Mesenchymal stem cell (in vitro differentiated cells and primary cell): ENCODE measurements at regions not wholly inside any gene's neighbourhood (a gene's known extent, or its start where the extent isn't known, plus 50 kb on each side); places are given as distances from the start of the nearest gene placed in this dataset.
"Not testable (repeated sequence)": the region's sequence is repeated elsewhere in the genome, so short reads cannot be mapped to it uniquely, and the experiment has no call there.

Experiments
- DNase-seq: peaks from one replicate; pipeline ENCODE4 v3.0.0-alpha.2; 2013
- H2AFZ ChIP-seq: one replicate; pipeline ENCODE4 v1.6.1; 2013; ENCODE audit warnings: low read depth, mild to moderate bottlenecking, control low read depth, inconsistent platforms, low read length, moderate library complexity
- H2AK5ac ChIP-seq: 2 replicates; pipeline ENCODE4 v1.6.1; 2013; ENCODE audit warnings: low read length, moderate library complexity, mild to moderate bottlenecking, inconsistent platforms; ENCODE audit not compliant: severe bottlenecking
- H2BK120ac ChIP-seq: one replicate; pipeline ENCODE4 v1.6.1; 2013; ENCODE audit warnings: low read depth, mild to moderate bottlenecking, inconsistent platforms, low read length, moderate library complexity
- H2BK12ac ChIP-seq, 2 experiments: one replicate each; pipeline ENCODE4 v1.6.1; 2013; ENCODE audit warnings: inconsistent platforms in 2 of 2, low read length in 2 of 2, mild to moderate bottlenecking in 2 of 2, moderate library complexity in 2 of 2, control low read depth in 1 of 2
- H2BK15ac ChIP-seq: one replicate; pipeline ENCODE4 v1.6.1; 2013; ENCODE audit warnings: mild to moderate bottlenecking, low read depth, inconsistent platforms; ENCODE audit not compliant: poor library complexity, severe bottlenecking
- H2BK5ac ChIP-seq: 2 replicates; pipeline ENCODE4 v1.6.1; 2013; ENCODE audit warnings: low read depth, mild to moderate bottlenecking, low read length, control low read depth, inconsistent platforms; ENCODE audit not compliant: poor library complexity, severe bottlenecking
- H3K14ac ChIP-seq, 2 experiments: one replicate each; pipeline ENCODE4 v1.6.1; 2013; ENCODE audit warnings: inconsistent platforms in 2 of 2, low read length in 2 of 2, control low read depth in 1 of 2, mild to moderate bottlenecking in 1 of 2, moderate library complexity in 1 of 2
- H3K18ac ChIP-seq, 2 experiments: one replicate each; pipeline ENCODE4 v1.6.1; 2013; ENCODE audit warnings: inconsistent platforms in 2 of 2, low read length in 2 of 2, control low read depth in 1 of 2, low read depth in 1 of 2, mild to moderate bottlenecking in 1 of 2
- H3K23ac ChIP-seq, 2 experiments: one replicate each; pipeline ENCODE4 v1.6.1; 2013; ENCODE audit warnings: inconsistent platforms in 2 of 2, low read length in 2 of 2, mild to moderate bottlenecking in 2 of 2, moderate library complexity in 2 of 2, control low read depth in 1 of 2
- H3K27ac ChIP-seq: 2 replicates; pipeline ENCODE4 v1.5.1; 2013; ENCODE audit warnings: mild to moderate bottlenecking, moderate library complexity, low read length, control low read depth, inconsistent platforms; ENCODE audit not compliant: poor library complexity, severe bottlenecking
- H3K27me3 ChIP-seq, 2 experiments: 2 replicates each; pipeline versions ENCODE4 v1.6.1 to v1.7.0; 2013; ENCODE audit warnings: low read length in 2 of 2, mild to moderate bottlenecking in 2 of 2, moderate library complexity in 2 of 2, control low read depth in 1 of 2, inconsistent platforms in 1 of 2; ENCODE audit not compliant: control insufficient read depth in 1 of 2, insufficient read depth in 1 of 2
- H3K36me3 ChIP-seq, 2 experiments: 2 replicates each; pipeline versions ENCODE4 v1.6.1 to v1.7.0; 2013; ENCODE audit warnings: low read length in 2 of 2, control low read depth in 1 of 2, inconsistent platforms in 1 of 2, low read depth in 1 of 2, mild to moderate bottlenecking in 1 of 2; ENCODE audit not compliant: insufficient read depth in 2 of 2, control insufficient read depth in 1 of 2
- H3K4ac ChIP-seq, 2 experiments: one replicate each; pipeline ENCODE4 v1.6.1; 2013; ENCODE audit warnings: inconsistent platforms in 2 of 2, low read length in 2 of 2, mild to moderate bottlenecking in 2 of 2, moderate library complexity in 2 of 2, control low read depth in 1 of 2, low read depth in 1 of 2
- H3K4me1 ChIP-seq: 2 replicates; pipeline ENCODE4 v1.6.1; 2013; ENCODE audit warnings: low read depth, low read length, control low read depth; ENCODE audit not compliant: control insufficient read depth, insufficient read depth
- H3K4me2 ChIP-seq: 2 replicates; pipeline ENCODE4 v1.6.1; 2013; ENCODE audit warnings: low read length, mild to moderate bottlenecking, inconsistent platforms; ENCODE audit not compliant: poor library complexity, severe bottlenecking
- H3K4me3 ChIP-seq, 2 experiments: 2 replicates each; pipeline versions ENCODE4 v1.5.1 to v1.7.0; 2013; ENCODE audit warnings: low read length in 2 of 2, mild to moderate bottlenecking in 2 of 2, control low read depth in 1 of 2, low read depth in 1 of 2; ENCODE audit not compliant: insufficient read depth in 1 of 2
- H3K79me1 ChIP-seq: replicated peaks from 2 replicates; pipeline ENCODE4 v1.6.1; 2013; ENCODE audit warnings: mild to moderate bottlenecking, control low read depth, low read length, inconsistent platforms; ENCODE audit not compliant: poor library complexity, severe bottlenecking
- H3K9ac ChIP-seq: 2 replicates; pipeline ENCODE4 v1.7.0; 2013; ENCODE audit warnings: mild to moderate bottlenecking, low read length, moderate library complexity
- H3K9me3 ChIP-seq: 2 replicates; pipeline ENCODE4 v1.7.0; 2013; ENCODE audit warnings: mild to moderate bottlenecking, low read length; ENCODE audit not compliant: control insufficient read depth
- H4K8ac ChIP-seq: one replicate; pipeline ENCODE4 v1.6.1; 2013; ENCODE audit warnings: inconsistent platforms, mild to moderate bottlenecking, low read length, moderate library complexity
- H4K91ac ChIP-seq: one replicate; pipeline ENCODE4 v1.6.1; 2013; ENCODE audit warnings: mild to moderate bottlenecking, low read length, inconsistent platforms
- WGBS: methylation state at CpG from one replicate; pipeline ENCODE4 v1.1.7; 2013; ENCODE audit warnings: mixed read lengths; 5-methylcytosine and 5-hydroxymethylcytosine counted together

- no peak overlapping the region for H2BK15ac ChIP-seq
- no peak overlapping the region for H3K4ac ChIP-seq
- H3K36me3 ChIP-seq = no peaks in the 10 kb centered on the region
- H4K8ac ChIP-seq = no peak overlapping the region
- H3K9ac ChIP-seq = no peak overlapping the region
- H2AK5ac ChIP-seq = no peak overlapping the region
- H3K4me2 ChIP-seq = no peak overlapping the region
- no peak for DNase-seq
- no peak overlapping the region for H3K18ac ChIP-seq
- 69% methylated on average over 3 of the region's 3 CpGs for WGBS
- no peaks in the 10 kb centered on the region for H3K4me1 ChIP-seq
- no peaks in the 10 kb centered on the region for H3K79me1 ChIP-seq
- H3K4me3 ChIP-seq = no peak overlapping the region
- no peak overlapping the region for H4K91ac ChIP-seq
- H3K27me3 ChIP-seq = no peaks in the 10 kb centered on the region
- peaks cover 9% of the 10 kb centered on the region for H3K9me3 ChIP-seq
- no peak overlapping the region for H2BK5ac ChIP-seq
- no peak overlapping the region for H2AFZ ChIP-seq
- no peak overlapping the region for H3K14ac ChIP-seq
- H3K23ac ChIP-seq = no peak overlapping the region
- H3K27ac ChIP-seq = no peak overlapping the region
- no peak overlapping the region for H2BK12ac ChIP-seq
- no peak overlapping the region for H2BK120ac ChIP-seq
Measured at GRCh38 chr18:75714766-75715165, 287.3 kb upstream of the SMIM21 start.

- WGBS = 89% methylated on average over 24 of the region's 24 CpGs
- not testable (repeated sequence) for H3K4me1 ChIP-seq
Measured at GRCh38 chr18:75712124-75712867, 284.8 kb upstream of the SMIM21 start.

GRCh38 chr18:75700561-75700960 is 273.1 kb upstream of the SMIM21 start:
- Histone ChIP-seq H3K23ac (no peak overlapping the region), H3K18ac (no peak overlapping the region), H3K4me3 (no peak overlapping the region), H4K91ac (no peak overlapping the region), H3K4me2 (no peak overlapping the region), H3K14ac (no peak overlapping the region), H3K79me1 (no peaks in the 10 kb centered on the region), H3K4me1 (no peaks in the 10 kb centered on the region), H3K4ac (no peak overlapping the region), H3K36me3 (no peaks in the 10 kb centered on the region), H2AK5ac (no peak overlapping the region), H2BK120ac (no peak overlapping the region), H2BK15ac (no peak overlapping the region), H2AFZ (no peak overlapping the region), H2BK12ac (no peak overlapping the region), H3K27ac (no peak overlapping the region), H3K27me3 (no peaks in the 10 kb centered on the region), H4K8ac (no peak overlapping the region), H3K9me3 (peaks cover 14% of the 10 kb centered on the region), H2BK5ac (no peak overlapping the region), H3K9ac (no peak overlapping the region)
- DNase-seq = no peak
- WGBS = 81% methylated on average over 3 of the region's 4 CpGs

More at GRCh38 chr18:75712124-75712867, 284.8 kb upstream of the SMIM21 start:
- H2BK12ac ChIP-seq, H3K4me3 ChIP-seq, H3K9me3 ChIP-seq, H4K91ac ChIP-seq, H3K79me1 ChIP-seq, H2AK5ac ChIP-seq, H2AFZ ChIP-seq, H3K23ac ChIP-seq, H3K4me2 ChIP-seq, H3K27ac ChIP-seq, H2BK120ac ChIP-seq, H3K9ac ChIP-seq, DNase-seq, H4K8ac ChIP-seq, H2BK5ac ChIP-seq, H3K27me3 ChIP-seq, H3K4ac ChIP-seq, H2BK15ac ChIP-seq, H3K36me3 ChIP-seq, H3K18ac ChIP-seq, H3K14ac ChIP-seq: not testable (repeated sequence)

GRCh38 chr18:75698861-75699260 is 271.4 kb upstream of the SMIM21 start:
- H3K4me1 ChIP-seq = no peaks in the 10 kb centered on the region
- no peak for DNase-seq
- no peak overlapping the region for H2BK12ac ChIP-seq
- H2BK5ac ChIP-seq = no peak overlapping the region
- no peak overlapping the region for H3K18ac ChIP-seq
- H3K36me3 ChIP-seq = no peaks in the 10 kb centered on the region
- no peak overlapping the region for H3K4me3 ChIP-seq
- no peak overlapping the region for H3K27ac ChIP-seq
- no peak overlapping the region for H2AK5ac ChIP-seq
- no peak overlapping the region for H2AFZ ChIP-seq
- no peak overlapping the region for H3K23ac ChIP-seq
- H3K4me2 ChIP-seq = no peak overlapping the region
- H3K4ac ChIP-seq = no peak overlapping the region
- H2BK120ac ChIP-seq = no peak overlapping the region
- H3K9ac ChIP-seq = no peak overlapping the region
- peaks cover 14% of the 10 kb centered on the region for H3K9me3 ChIP-seq
- no peak overlapping the region for H4K91ac ChIP-seq
- H3K14ac ChIP-seq = no peak overlapping the region
- H3K27me3 ChIP-seq = no peaks in the 10 kb centered on the region
- no peak overlapping the region for H4K8ac ChIP-seq
- no peaks in the 10 kb centered on the region for H3K79me1 ChIP-seq
- H2BK15ac ChIP-seq = no peak overlapping the region
- WGBS = 91% methylated on average over 6 of the region's 7 CpGs
